Activated CD8-positive, alpha-beta T cell treated with anti-CD3 and anti-CD28 coated beads for 36 hours (primary cell): ENCODE measurements at regions not wholly inside any gene's neighbourhood (a gene's known extent, or its start where the extent isn't known, plus 50 kb on each side); places are given as distances from the start of the nearest gene placed in this dataset.

Source experiments
- ATAC-seq: fragments of 200-7000 bp; cut with Tn5 transposase; one replicate; pipeline ENCODE4 v1.10.0; 2021; ENCODE audit warnings: mild to moderate bottlenecking, moderate library complexity
- CTCF ChIA-PET: fragments of 350-600 bp; sonication (Branson Sonifier 250); formaldehyde crosslinking; loops from one replicate; lab custom pipeline; 2021; ENCODE audit warnings: antibody characterized with exemption; lab: Charles Lee
- POLR2A ChIA-PET: fragments of 350-600 bp; sonication (Branson Sonifier 250); formaldehyde crosslinking; loops from one replicate; lab custom pipeline; 2021; ENCODE audit warnings: antibody characterized with exemption; lab: Charles Lee
- DNase-seq: peaks from one replicate; pipeline ENCODE4 v3.0.0-alpha.2; 2020
- H3K27ac Mint-ChIP-seq: one replicate; pipeline ENCODE4 v1.8.0; 2021; ENCODE audit warnings: mild to moderate bottlenecking, mixed read lengths
- H3K27me3 Mint-ChIP-seq: one replicate; pipeline ENCODE4 v1.8.0; 2021; ENCODE audit warnings: mixed read lengths
- H3K36me3 Mint-ChIP-seq: one replicate; pipeline ENCODE4 v1.8.0; 2021; ENCODE audit warnings: low read depth, mixed read lengths
- H3K4me1 Mint-ChIP-seq: one replicate; pipeline ENCODE4 v1.8.0; 2021; ENCODE audit warnings: low read depth, mixed read lengths
- H3K4me3 Mint-ChIP-seq: one replicate; pipeline ENCODE4 v1.8.0; 2021; ENCODE audit warnings: mild to moderate bottlenecking, moderate library complexity, mixed read lengths
- H3K9me3 Mint-ChIP-seq: one replicate; pipeline ENCODE4 v1.8.0; 2021; ENCODE audit warnings: mixed read lengths
- CTCF ChIP-seq: fragments of 200-600 bp; IDR thresholded peaks from one replicate; pipeline ENCODE4 v1.8.0; 2022; ENCODE audit warnings: antibody characterized with exemption, mild to moderate bottlenecking
- intact Hi-C: fragments of 100-400 bp; cut with micrococcal nuclease; formaldehyde crosslinking; loops from one replicate; pipeline ENCODE4 v1.10.0; 2022

- Mint-ChIP-seq H3K36me3 (no peaks in the 10 kb centered on the region), H3K27me3 (no peaks in the 10 kb centered on the region), H3K27ac (no peak overlapping the region), H3K9me3 (peaks cover 3% of the 10 kb centered on the region), H3K4me1 (no peaks in the 10 kb centered on the region), H3K4me3 (no peak overlapping the region)
- intact Hi-C loops = no loop called here
- no peak for DNase-seq
- ATAC-seq = no peak
- ChIA-PET CTCF (no interaction called here), POLR2A (no interaction called here)
- no peak for TF ChIP-seq CTCF
Measured at GRCh38 chr13:72104656-72105180, 237.7 kb upstream of the DACH1 start.

- intact Hi-C loops = no loop called here
- Mint-ChIP-seq H3K27me3 (no peaks in the 10 kb centered on the region), H3K4me1 (no peaks in the 10 kb centered on the region), H3K9me3 (no peaks in the 10 kb centered on the region), H3K27ac (no peak overlapping the region), H3K36me3 (no peaks in the 10 kb centered on the region), H3K4me3 (no peak overlapping the region)
- ChIA-PET POLR2A (no interaction called here), CTCF (no interaction called here)
- no peak for DNase-seq
- no peak for TF ChIP-seq CTCF
- ATAC-seq = no peak
Measured at GRCh38 chr13:72101768-72102400, 234.9 kb upstream of the DACH1 start.

DNA sequence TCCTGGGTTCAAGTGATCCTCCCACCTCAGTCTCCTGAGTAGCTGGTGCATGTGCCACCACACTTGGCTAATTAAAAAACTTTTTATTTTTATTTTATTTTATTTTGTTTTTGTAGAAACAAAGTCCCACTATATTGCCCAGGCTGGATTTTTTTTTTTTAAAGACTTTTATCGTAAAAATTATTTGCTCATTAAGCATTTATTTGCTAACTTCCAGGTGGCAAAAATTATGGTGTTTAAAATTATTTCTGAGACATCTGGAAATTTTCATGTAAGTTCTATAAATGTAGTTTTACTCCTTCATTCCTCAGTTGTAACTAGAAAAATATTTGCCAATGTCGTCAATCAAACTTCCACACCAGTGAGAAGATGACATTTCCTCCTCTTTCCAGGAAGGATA is 233.3 kb upstream of the DACH1 start:
- ChIA-PET CTCF (no interaction called here), POLR2A (no interaction called here)
- Mint-ChIP-seq H3K9me3 (no peaks in the 10 kb centered on the region), H3K27ac (no peak overlapping the region), H3K27me3 (no peaks in the 10 kb centered on the region), H3K4me3 (no peak overlapping the region), H3K36me3 (no peaks in the 10 kb centered on the region), H3K4me1 (no peaks in the 10 kb centered on the region)
- no peak for TF ChIP-seq CTCF
- intact Hi-C loops = no loop called here
- DNase-seq (no peak), ATAC-seq (no peak)

- H3K9me3 Mint-ChIP-seq = no peaks in the 10 kb centered on the region
- ATAC-seq (no peak), DNase-seq (no peak)
- ChIA-PET CTCF (no interaction called here), POLR2A (no interaction called here)
- no peaks in the 10 kb centered on the region for H3K27me3 Mint-ChIP-seq
- no peak overlapping the region for H3K4me3 Mint-ChIP-seq
- no peak for TF ChIP-seq CTCF
- H3K27ac Mint-ChIP-seq = no peak overlapping the region
- H3K4me1 Mint-ChIP-seq = no peaks in the 10 kb centered on the region
- intact Hi-C loops = no loop called here
- no peaks in the 10 kb centered on the region for H3K36me3 Mint-ChIP-seq
Measured at GRCh38 chr13:72097568-72097967, 230.6 kb upstream of the DACH1 start.

GRCh38 chr13:72093262-72093661 is 226.3 kb upstream of the DACH1 start:
- POLR2A ChIA-PET = no interaction called here
- ATAC-seq (no peak), DNase-seq (no peak)
- Mint-ChIP-seq H3K4me1 (no peaks in the 10 kb centered on the region), H3K27ac (no peak overlapping the region), H3K9me3 (no peaks in the 10 kb centered on the region), H3K36me3 (no peaks in the 10 kb centered on the region), H3K4me3 (no peak overlapping the region), H3K27me3 (no peaks in the 10 kb centered on the region)
- TF ChIP-seq CTCF = no peak
- intact Hi-C loops = no loop called here
- CTCF ChIA-PET = no interaction called here
